ENCODE measurements at regions not wholly inside any gene's neighbourhood (a gene's known extent, or its start where the extent isn't known, plus 50 kb on each side); places are given as distances from the start of the nearest gene placed in this dataset.
"Not testable (repeated sequence)": the region's sequence is repeated elsewhere in the genome, so short reads cannot be mapped to it uniquely, and the experiment has no call there.

DNA sequence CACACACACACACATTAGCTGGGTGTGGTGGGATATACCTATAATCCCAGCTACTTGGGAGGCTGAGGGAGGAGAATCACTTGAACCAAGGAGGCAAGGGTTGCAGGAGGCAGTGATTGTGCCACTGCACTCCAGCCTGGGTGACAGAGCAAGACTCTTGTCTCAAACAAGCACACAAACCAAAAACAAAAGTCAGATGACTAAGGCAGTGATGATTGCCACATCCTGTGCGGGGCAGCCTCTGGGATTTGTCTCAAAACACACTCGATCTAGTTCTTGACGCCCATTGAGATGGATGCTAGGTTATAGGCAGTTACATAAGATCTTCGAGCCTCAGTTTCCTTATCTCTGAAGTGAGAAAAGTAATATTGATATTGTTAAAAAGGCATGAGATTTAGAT lies 57.8 kb upstream of the NBPF8 start:
- not testable (repeated sequence) for DNase-seq (ENCODE audit: low spot score)

GRCh38 chr1:120356170-120356569 lies 58.7 kb upstream of the NBPF8 start:
- not testable (repeated sequence) for DNase-seq (ENCODE audit: low spot score)

DNA sequence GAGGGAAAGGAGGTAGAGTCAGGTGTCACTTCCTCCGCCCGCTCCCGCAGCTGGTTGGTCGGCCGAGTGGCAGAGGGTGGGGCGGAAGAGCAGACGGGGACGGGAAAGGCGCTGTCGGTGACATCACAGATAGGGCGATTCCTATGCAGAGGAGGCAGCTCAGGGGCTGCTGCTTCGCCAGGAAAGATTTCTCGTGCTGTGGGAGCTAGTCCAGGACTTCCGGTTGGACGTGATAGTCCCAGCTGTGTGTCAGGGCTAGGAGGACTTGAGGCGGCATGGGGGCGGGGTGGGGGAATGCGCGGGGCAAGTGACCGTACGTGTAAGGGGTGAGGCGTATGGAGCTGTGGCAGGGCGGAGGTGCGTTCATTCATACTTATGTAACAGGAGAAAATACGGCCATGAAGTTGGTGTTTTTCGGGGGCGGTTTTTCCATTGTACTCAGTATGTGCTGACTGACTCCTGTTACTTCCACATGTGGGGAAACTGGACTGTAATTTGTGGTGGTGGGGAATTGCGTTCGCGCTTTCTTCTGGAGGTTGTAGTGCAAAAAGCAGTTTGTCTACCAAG lies 60.1 kb upstream of the NBPF8 start:
- peak; percentile 58 for DNase-seq (ENCODE audit: low spot score)

DNA sequence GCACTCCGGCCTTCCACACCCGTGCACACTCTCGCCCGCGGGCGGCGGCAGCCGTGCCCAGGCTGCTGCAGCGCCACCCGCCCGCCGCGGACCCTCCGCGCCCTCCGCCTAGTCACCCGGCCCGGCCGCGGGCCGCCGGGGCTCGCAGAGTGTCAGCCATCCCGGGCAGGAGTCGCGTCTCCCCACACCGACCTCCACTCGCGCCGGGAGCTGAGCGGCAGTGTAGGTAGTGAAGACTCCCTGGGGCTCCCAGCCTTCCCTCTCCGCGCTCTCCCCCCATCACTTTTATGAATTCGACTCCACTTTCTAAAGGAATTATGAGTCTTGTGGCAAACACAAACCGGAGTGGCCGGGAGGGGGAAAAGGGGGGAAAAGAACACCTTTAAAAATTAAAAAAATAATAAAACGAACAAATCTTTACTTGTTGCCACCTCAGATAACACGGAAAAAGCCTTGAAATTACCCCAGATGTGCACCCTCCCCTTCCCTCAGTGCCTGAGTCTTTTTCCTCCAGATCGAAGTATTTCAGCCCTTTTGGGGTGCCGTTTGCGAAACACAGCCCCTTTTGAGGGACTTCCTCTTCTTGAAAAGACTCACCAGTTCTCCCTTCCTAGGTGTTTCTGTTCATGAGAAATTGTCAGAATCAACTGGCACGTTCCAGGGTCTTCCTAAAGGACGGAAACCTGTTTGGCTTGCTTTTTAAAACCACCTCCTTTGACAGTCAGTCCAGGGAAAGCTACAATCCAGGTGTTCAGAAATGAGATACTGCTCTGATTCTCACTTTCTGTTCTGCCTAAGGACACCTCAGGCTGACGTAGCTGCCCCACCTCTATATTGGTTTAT lies 72.4 kb upstream of the NBPF8 start:
- DNase-seq (ENCODE audit: low spot score), result not testable (repeated sequence)

- not testable (repeated sequence) for DNase-seq (ENCODE audit: low spot score)
Observed at GRCh38 chr1:120341756-120342155, 73.1 kb upstream of the NBPF8 start.

DNA sequence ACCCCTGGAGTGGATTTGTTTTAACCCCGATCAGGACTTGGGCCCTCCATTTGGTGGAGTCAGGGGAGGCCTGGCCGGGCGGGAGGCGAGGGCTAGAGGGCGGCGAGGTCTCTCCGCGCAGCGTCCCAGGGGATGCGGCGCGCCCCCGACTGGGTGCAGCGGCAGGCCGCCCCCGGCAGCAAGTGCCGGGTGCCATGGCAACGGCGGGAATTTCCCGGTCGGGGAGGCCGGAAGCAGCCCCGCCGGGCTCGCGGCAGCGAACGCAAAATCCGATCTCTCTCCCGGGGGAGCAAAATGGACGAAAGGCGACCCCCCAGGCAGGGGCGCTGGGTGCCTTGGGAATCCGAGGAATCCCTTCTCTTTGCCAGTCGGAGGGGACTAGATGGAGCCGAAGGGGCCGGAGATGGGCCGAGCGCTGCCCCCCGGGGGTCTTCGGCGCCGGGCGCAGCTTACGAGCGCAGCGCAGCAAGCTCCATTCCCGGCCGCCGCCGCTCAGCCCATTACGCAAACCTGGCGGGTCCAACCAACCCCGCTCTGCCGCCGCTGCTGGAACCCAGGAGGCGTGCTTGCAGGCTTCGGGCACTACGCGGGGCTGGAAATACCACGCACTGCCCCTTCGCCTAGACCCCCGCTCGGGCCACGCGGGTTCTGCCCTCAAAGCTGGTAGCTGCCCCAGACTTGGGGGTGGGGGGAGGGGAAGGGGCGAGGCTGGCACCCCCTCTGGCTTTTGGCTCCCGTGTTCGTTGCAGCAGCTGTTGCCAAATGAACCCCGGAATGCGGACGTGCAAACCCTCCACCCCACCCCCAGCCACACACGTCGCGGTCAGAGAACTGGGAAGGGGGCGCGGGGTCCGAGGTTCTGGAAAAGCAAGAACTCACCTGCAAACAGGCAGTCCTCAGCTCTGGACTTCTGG lies 73.7 kb upstream of the NBPF8 start:
- DNase-seq (ENCODE audit: low spot score), result not testable (repeated sequence)

DNA sequence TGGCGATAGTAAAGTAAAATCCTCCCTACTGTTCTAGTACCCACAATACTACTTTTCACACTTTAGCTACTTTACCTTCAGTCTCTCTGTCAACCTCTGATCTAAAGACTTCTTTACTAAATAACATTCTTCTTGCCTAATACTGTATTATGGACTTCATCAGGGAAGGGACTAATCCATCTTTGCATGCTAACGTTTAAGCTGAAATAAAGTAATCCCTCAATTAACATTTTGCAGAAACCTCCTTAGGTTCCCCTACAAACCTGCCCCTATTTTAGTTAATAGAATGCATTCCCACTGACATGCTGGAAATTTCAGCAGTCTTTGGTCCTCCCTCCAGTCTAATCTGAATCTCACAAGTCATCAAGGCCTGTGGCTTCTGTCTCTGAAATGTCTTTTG lies 99.1 kb upstream of the NBPF8 start:
- DNase-seq (ENCODE audit: low spot score), result not testable (repeated sequence)

DNA sequence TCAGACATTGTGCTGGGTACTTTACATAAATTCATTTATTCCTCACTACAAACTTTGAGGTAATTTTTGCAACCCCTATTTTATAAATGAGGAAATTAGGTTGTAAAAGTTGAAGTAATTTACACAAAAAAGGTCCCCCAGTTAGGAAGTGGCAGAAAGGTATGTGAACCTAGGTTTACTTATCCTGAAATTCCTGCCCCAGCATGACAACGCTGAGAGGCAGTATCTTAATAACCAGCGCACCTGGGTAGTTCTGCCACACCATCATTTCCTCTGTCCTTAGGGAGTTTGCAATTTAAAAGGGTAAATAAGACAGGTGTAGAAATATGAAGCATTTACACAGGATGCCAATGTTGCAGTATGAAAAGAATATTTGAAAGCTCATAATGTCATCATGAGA lies 102.9 kb upstream of the NBPF8 start:
- DNase-seq (ENCODE audit: low spot score), result not testable (repeated sequence)

- not testable (repeated sequence) for DNase-seq (ENCODE audit: low spot score)
Observed at GRCh38 chr1:120308940-120309578, 105.8 kb upstream of the NBPF8 start.

DNA sequence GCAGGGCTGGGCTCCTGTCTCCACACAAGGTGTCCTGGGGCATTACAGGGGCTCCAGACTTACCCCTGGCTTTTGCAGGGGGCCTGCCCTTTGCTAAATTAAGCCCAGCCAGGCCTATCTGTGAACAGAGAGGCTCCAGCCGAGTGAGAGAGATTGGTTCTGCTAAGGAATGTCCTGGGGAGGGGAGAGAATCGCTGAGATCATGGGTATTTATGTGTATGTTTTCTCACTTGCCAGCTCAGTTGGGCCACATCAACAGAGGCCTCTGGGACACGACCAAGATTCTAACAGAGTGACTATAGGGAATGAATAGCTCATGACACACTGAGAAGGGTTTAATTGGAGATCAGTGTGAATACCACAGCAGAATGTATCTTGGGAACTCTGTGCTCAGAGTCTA lies 109.8 kb upstream of the NBPF8 start:
- DNase-seq (ENCODE audit: low spot score), result not testable (repeated sequence)

DNA sequence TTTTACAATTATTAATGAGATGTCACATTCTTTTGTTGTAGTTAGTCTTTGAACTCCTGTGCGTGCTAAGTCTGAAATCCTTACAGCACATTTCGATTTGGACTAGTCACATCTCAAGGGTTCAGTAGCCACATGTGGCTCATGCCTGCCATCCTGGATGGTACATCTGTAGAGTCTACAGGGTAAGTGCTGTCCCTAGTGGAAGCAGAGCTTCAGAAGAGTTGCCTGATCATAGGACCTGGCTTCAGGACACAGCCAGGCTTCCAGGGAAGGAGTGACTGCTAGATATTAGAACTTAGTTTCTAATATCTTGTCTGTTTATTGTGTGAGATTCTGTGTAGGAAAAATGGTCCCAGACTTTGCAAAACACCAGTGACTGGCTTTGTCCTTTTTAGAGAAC lies 110.5 kb upstream of the NBPF8 start:
- not testable (repeated sequence) for DNase-seq (ENCODE audit: low spot score)

GRCh38 chr1:120299433-120300057 lies 115.3 kb upstream of the NBPF8 start:
- DNase-seq (ENCODE audit: low spot score), result not testable (repeated sequence)

DNA sequence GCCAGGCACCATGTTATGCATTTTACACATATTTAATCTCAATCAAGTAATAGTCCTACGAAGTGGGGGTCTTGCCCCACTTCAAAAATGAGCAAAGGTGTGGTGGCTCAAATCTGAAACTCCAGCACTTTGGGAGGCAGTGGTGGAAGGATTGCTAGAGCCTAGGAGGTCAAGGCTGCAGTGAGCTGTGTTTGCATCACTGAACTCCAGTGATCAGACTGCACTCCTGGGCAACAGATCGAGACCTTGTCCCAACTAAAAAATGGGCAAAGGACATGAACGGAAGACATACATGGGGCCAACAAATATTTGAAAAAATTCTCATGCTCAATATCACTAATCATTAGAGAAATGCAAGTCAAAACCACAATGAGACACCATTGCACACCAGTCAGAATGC lies 116.3 kb upstream of the NBPF8 start:
- DNase-seq (ENCODE audit: low spot score), result not testable (repeated sequence)

DNA sequence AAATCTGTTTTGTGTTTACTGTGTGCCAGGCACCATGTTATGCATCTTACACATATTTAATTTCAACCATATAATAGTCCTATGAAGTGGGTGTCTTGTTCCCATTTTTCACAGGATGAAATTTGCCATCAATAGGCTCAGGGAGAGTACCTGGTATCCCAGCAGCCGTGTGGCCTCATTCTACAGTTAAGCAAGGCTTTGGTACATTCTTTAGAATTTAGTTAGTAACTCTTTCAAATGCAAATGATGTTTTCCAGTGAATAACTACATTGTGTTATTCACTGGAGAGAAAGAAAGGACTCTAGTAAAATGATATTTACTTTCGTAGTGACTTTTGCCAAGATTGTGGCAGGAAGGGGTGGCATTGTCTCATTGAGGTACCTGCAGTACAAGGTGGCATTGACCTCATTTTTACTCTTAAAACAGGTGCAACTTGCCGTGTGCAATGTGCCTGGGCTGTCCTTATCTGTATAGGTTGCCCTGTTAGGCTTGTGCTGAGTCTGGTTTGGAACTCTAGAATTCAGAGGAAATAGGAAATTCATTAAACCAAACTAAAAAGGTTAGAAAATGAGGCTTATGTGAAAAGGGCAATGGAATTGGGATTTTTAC lies 117.4 kb upstream of the NBPF8 start:
- not testable (repeated sequence) for DNase-seq (ENCODE audit: low spot score)

DNA sequence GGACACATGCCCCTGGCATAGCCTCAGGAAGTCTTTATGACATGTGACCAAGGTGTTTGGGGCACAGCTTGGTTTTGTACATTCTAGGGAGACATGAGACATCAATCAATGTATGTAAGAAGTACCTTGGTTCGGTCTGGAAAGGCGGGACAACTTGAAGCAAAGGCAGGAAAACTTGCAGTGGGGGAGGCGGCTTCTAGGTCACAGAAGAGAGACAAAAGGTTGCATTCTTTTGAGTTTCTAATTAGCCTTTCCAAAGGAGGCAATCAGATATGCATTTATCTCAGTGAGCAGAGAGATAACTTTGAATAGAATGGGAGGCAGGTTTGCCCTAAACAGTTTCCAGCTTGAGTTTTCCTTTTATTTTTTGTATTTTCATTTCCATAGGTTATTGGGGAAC lies 113.8 kb upstream of the SEC22B start:
- not testable (repeated sequence) for DNase-seq (ENCODE audit: low spot score)

DNA sequence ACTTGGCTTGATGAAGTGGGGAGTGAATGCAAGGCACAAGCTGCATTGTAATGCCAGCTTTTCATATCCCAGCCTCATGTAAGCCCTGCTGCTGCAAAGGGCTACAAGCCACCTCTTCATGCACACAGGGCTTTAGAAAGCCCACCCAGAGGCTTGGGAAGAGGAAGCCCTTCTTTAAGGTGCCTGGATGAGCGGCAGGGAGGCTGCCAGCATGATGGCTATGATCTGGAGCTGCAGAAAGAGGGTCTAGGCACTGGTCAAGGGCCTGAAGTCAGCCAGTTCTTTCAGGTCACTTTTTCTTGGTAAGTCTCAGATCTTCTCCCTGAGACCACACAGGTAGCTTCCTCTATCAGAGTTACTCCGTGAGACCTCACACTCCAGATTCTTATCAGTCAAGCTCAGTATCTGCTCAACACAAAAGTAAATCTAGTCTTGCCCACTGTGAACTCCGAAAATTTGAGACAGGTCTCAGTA lies 113.3 kb upstream of the SEC22B start:
- not testable (repeated sequence) for DNase-seq (ENCODE audit: low spot score)

GRCh38 chr1:120288814-120289600 lies 112.7 kb upstream of the SEC22B start:
- DNase-seq (ENCODE audit: low spot score), result not testable (repeated sequence)

GRCh38 chr1:120288167-120288566 lies 111.8 kb upstream of the SEC22B start:
- DNase-seq (ENCODE audit: low spot score), result not testable (repeated sequence)

- DNase-seq (ENCODE audit: low spot score), result not testable (repeated sequence)
Observed at GRCh38 chr1:120282744-120283464, 106.6 kb upstream of the SEC22B start.
